Body of pancreas (tissue), 4 donors: ENCODE measurements at regions not wholly inside any gene's neighbourhood (a gene's known extent, or its start where the extent isn't known, plus 50 kb on each side); places are given as distances from the start of the nearest gene placed in this dataset.
"Not testable (repeated sequence)": the region's sequence is repeated elsewhere in the genome, so short reads cannot be mapped to it uniquely, and the experiment has no call there.

Experiments used
- CTCF ChIP-seq, 7 experiments: fragments of 450-650 bp in 4 of 7; fragments of 200-600 bp in 3 of 7; sonication (generic) in 3 of 7; IDR thresholded peaks; one replicate each; pipeline ENCODE4 v1.5.1; 2016 to 2019; ENCODE audit warnings: antibody characterized with exemption in 7 of 7
- POLR2A ChIP-seq, 3 donors: fragments of 450-650 bp; IDR thresholded peaks; one replicate each; pipeline ENCODE4 v1.6.1; 2016; ENCODE audit warnings: antibody characterized with exemption in 3 of 3, mild to moderate bottlenecking in 2 of 3

DNA sequence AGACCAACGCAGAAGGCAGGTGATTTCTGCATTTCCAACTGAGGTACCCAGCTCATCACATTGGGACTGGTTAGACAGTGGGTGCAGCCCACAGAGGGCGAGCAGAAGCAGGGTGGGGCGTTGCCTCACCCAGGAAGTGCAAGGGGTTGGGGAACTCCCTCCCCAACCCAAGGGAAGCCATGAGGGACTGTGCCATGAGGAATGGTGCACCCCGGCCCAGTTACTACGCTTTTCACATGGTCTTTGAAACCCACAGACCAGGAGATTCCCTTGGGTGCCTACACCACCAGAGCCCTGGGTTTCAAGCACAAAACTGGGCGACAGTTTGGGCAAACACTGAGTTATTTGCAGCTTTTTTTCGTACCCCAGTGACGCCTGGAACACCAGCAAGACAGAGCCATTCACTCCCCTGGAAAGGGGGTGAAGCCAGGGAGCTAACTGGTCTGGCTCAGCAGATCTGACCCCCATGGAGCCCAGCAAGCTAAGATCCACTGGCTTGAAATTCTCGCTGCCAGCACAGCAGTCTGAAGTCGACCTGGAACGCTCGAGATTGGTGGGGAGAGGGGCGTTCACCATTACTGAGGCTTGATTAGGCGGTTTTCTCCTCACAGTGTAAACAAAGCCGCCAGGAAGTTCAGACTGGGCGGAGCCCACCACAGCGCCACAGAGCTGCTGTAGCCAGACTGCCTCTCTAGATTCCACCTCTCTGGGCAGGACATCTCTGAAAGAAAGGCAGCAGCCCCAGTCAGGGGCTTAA is 188.7 kb downstream of the HACE1 start:
- TF ChIP-seq CTCF, POLR2A (IDR thresholded peaks at IDR 0.05): not testable (repeated sequence)
